DOHH2 (cell line): ENCODE measurements at regions not wholly inside any gene's neighbourhood (a gene's known extent, or its start where the extent isn't known, plus 50 kb on each side); places are given as distances from the start of the nearest gene placed in this dataset.

ENCODE experiments used
- EZH2phosphoT487 ChIP-seq: fragments of 200-600 bp; sonication (generic); IDR thresholded peaks from 2 replicates; pipeline ENCODE4 v1.6.1; 2017; ENCODE audit warnings: borderline replicate concordance, mild to moderate bottlenecking, antibody characterized with exemption, low read length, moderate library complexity, mixed read lengths
- TF ChIP-seq, protein P1 (sequence below): fragments of 200-600 bp; sonication (generic); IDR thresholded peaks from one replicate; pipeline ENCODE4 v1.5.1; 2014; ENCODE audit warnings: antibody characterized with exemption, mild to moderate bottlenecking, low read depth, low read length; ENCODE audit not compliant: poor library complexity, severe bottlenecking

DNA sequence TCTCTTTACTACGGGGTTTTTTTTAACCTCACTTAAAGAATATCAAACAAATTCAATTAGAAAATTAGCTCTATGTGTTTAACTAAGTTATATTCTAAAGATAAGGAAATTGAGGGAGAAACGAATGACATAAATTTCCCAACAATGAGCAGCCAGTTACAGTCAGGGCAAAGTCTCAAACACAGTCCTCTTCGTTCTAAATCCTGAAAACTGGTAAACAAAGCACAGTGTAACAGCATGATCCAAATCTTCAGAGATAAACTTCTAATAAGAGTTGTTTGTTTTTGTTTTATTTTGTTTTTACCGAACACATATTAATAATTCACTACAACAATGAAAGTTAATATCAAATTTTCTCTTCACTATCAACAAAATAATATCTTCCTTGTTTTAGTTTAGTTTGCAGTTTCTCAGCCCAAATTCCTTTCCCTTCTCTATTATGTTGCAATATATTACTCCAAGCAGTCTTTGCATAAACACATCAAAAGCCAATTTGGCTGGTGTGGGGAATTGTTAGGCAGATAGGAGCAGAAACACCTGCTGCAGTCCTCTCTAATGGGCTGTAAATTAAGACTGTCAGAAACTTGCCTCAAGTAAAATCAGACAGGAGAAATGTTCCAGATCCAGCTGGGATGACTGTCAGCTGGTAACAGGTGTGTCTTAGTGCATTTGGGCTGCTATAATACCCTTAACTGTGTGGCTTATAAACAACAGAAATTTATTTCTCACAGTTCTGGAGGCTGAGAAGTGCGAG is 106.5 kb upstream of the SGCG start:
- TF ChIP-seq, protein P1, sequence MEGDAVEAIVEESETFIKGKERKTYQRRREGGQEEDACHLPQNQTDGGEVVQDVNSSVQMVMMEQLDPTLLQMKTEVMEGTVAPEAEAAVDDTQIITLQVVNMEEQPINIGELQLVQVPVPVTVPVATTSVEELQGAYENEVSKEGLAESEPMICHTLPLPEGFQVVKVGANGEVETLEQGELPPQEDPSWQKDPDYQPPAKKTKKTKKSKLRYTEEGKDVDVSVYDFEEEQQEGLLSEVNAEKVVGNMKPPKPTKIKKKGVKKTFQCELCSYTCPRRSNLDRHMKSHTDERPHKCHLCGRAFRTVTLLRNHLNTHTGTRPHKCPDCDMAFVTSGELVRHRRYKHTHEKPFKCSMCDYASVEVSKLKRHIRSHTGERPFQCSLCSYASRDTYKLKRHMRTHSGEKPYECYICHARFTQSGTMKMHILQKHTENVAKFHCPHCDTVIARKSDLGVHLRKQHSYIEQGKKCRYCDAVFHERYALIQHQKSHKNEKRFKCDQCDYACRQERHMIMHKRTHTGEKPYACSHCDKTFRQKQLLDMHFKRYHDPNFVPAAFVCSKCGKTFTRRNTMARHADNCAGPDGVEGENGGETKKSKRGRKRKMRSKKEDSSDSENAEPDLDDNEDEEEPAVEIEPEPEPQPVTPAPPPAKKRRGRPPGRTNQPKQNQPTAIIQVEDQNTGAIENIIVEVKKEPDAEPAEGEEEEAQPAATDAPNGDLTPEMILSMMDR = no peak
- TF ChIP-seq EZH2phosphoT487 = no peak
